ENCODE measurements at regions not wholly inside any gene's neighbourhood (a gene's known extent, or its start where the extent isn't known, plus 50 kb on each side); places are given as distances from the start of the nearest gene placed in this dataset.

DNA sequence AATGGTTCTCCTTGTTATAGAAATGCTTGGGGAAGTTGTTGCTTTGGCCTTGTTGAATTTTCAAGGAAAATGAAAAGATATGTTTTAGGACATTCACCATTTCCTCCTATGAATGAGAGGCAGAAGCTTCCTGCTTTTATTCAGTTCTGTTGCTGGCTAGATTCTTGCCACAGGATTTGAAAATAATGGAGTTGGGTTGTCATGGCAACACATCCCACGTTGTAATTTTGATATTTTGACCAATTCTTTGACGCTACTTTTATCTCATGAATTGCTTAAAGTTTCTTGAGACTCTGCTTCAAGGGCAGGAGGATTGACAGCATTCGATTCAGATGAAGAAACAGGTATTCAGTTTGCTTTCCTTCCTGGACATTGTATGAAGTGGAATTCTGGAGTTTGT is 331.5 kb downstream of the PRDM2 start:
- TF ChIP-seq, protein P1, sequence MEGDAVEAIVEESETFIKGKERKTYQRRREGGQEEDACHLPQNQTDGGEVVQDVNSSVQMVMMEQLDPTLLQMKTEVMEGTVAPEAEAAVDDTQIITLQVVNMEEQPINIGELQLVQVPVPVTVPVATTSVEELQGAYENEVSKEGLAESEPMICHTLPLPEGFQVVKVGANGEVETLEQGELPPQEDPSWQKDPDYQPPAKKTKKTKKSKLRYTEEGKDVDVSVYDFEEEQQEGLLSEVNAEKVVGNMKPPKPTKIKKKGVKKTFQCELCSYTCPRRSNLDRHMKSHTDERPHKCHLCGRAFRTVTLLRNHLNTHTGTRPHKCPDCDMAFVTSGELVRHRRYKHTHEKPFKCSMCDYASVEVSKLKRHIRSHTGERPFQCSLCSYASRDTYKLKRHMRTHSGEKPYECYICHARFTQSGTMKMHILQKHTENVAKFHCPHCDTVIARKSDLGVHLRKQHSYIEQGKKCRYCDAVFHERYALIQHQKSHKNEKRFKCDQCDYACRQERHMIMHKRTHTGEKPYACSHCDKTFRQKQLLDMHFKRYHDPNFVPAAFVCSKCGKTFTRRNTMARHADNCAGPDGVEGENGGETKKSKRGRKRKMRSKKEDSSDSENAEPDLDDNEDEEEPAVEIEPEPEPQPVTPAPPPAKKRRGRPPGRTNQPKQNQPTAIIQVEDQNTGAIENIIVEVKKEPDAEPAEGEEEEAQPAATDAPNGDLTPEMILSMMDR (conservative IDR thresholded peaks at IDR 0.05): no peak
- H3K36me3 Mint-ChIP-seq (ENCODE audit: low read depth): no peaks in the 10 kb centered on the region
- no peak overlapping the region for H3K4me3 Mint-ChIP-seq
- H3K27ac Mint-ChIP-seq (ENCODE audit: unreplicated experiment): no peak overlapping the region
- peaks cover 3% of the 10 kb centered on the region for H3K9me3 Mint-ChIP-seq
- peaks cover 35% of the 10 kb centered on the region for H3K27me3 Mint-ChIP-seq (ENCODE audit: low read depth)
- no peaks in the 10 kb centered on the region for H3K4me1 Mint-ChIP-seq
- DNase-seq (ENCODE audit: low read depth, low spot score): no peak

GRCh38 chr1:14034506-14034905 is 334.5 kb downstream of the PRDM2 start:
- H3K27me3 Mint-ChIP-seq (ENCODE audit: low read depth): peaks cover 23% of the 10 kb centered on the region
- H3K36me3 Mint-ChIP-seq (ENCODE audit: low read depth): no peaks in the 10 kb centered on the region
- H3K27ac Mint-ChIP-seq (ENCODE audit: unreplicated experiment): no peak overlapping the region
- H3K4me1 Mint-ChIP-seq: no peaks in the 10 kb centered on the region
- H3K9me3 Mint-ChIP-seq: peaks cover 3% of the 10 kb centered on the region
- TF ChIP-seq, protein P1 (conservative IDR thresholded peaks at IDR 0.05): no peak
- DNase-seq (ENCODE audit: low read depth, low spot score): no peak
- no peak overlapping the region for H3K4me3 Mint-ChIP-seq

- Mint-ChIP-seq H3K4me3 (no peak overlapping the region), H3K9me3 (peaks cover 15% of the 10 kb centered on the region), H3K4me1 (no peaks in the 10 kb centered on the region), H3K27ac (ENCODE audit: unreplicated experiment) (no peak overlapping the region), H3K36me3 (ENCODE audit: low read depth) (no peaks in the 10 kb centered on the region), H3K27me3 (ENCODE audit: low read depth) (peaks cover 19% of the 10 kb centered on the region)
- TF ChIP-seq, protein P1 (conservative IDR thresholded peaks at IDR 0.05): no peak
- no peak for DNase-seq (ENCODE audit: low read depth, low spot score)
These were observed 337.3 kb downstream of the PRDM2 start for GRCh38 chr1:14037101-14037847.

DNA sequence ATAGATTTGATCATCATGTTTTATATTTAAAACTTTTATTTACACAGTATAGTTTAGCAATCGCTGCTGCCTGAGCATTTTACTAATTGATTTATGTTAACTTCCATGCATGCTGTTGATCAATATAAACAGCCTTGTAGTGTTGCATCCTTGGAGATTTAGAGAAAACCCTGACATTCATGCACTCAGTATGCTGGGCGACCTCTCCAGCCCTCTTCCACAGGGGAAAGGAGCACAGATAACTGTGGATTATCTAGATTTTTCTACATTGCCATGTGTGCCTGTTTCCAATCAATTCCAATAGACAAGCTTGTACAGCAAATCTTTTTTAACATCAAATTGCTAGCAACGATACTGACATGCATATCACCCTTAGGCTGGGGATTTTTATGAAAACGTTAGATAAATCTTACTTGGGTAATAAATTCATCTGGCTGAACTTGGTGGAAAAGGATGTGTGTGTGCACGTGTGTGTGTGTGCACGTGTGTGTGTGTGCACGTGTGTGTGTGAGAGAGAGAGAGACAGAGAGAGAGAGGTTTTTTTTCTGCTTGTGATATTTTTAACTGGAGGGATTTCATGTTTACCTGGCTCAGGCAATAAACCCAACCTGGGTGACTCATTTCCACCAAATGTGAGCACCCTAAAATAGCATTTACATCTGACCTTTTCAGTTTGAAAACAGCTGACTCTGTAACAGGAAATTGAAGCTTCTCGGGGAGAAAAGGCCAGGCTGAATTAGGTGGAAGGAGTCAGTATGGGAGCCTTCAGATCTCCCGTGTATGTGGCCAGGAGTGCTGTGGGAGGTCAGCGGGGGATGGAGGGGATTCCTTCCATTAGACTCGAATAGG is 339.8 kb downstream of the PRDM2 start:
- no peak for DNase-seq (ENCODE audit: low read depth, low spot score)
- peaks cover 24% of the 10 kb centered on the region for H3K9me3 Mint-ChIP-seq
- no peak overlapping the region for H3K4me3 Mint-ChIP-seq
- peaks cover 17% of the 10 kb centered on the region for H3K27me3 Mint-ChIP-seq (ENCODE audit: low read depth)
- peaks cover 2% of the 10 kb centered on the region for H3K36me3 Mint-ChIP-seq (ENCODE audit: low read depth)
- TF ChIP-seq, protein P1 (conservative IDR thresholded peaks at IDR 0.05): no peak
- H3K27ac Mint-ChIP-seq (ENCODE audit: unreplicated experiment): peak overlapping the region; percentile 16
- no peaks in the 10 kb centered on the region for H3K4me1 Mint-ChIP-seq

GRCh38 chr1:14049965-14050364 is 350.0 kb downstream of the PRDM2 start:
- Mint-ChIP-seq H3K27me3 (ENCODE audit: low read depth) (no peaks in the 10 kb centered on the region), H3K27ac (ENCODE audit: unreplicated experiment) (no peak overlapping the region), H3K36me3 (ENCODE audit: low read depth) (no peaks in the 10 kb centered on the region), H3K4me3 (no peak overlapping the region), H3K4me1 (no peaks in the 10 kb centered on the region), H3K9me3 (no peaks in the 10 kb centered on the region)
- TF ChIP-seq, protein P1 (conservative IDR thresholded peaks at IDR 0.05): no peak
- no peak for DNase-seq (ENCODE audit: low read depth, low spot score)
